NCI-H1048 (cell line): ENCODE measurements at regions not wholly inside any gene's neighbourhood (a gene's known extent, or its start where the extent isn't known, plus 50 kb on each side); places are given as distances from the start of the nearest gene placed in this dataset.
"Not testable (repeated sequence)": the region's sequence is repeated elsewhere in the genome, so short reads cannot be mapped to it uniquely, and the experiment has no call there.

Experiments used
- DNase-seq: peaks from one replicate; lab custom pipeline; 2025; lab: John Stamatoyannopoulos, UW

GRCh38 chr12:84397263-84397662 is 515.3 kb downstream of the SLC6A15 start:
- no peak for DNase-seq

GRCh38 chr12:84391176-84391575 is 521.4 kb downstream of the SLC6A15 start:
- not testable (repeated sequence) for DNase-seq

- no peak for DNase-seq
Observed at GRCh38 chr12:84384384-84384783, 528.2 kb downstream of the SLC6A15 start.

DNA sequence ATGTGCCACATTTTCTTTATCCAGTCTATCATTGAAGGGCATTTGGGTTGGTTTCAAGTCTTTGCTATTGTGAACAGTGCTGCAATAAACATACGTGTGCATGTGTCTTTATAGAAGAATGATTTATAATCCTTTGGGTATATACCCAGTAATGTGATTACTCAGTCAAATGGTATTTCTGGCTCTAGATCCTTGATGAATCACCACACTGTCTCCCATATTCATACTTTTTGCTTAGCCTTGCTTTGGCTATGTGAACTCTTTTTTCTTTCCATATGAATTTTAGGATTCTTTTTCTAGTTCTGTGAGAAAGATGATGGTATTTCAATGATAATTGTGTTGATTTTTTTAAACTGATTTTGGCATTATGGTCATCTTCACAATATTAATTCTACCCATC is 530.1 kb downstream of the SLC6A15 start:
- DNase-seq = not testable (repeated sequence)

GRCh38 chr12:84376320-84376719 is 536.3 kb downstream of the SLC6A15 start:
- DNase-seq = no peak

GRCh38 chr12:84375449-84376170 is 537.0 kb downstream of the SLC6A15 start:
- no peak for DNase-seq

- DNase-seq = no peak
Observed at GRCh38 chr12:84362552-84362897, 550.1 kb downstream of the SLC6A15 start.

GRCh38 chr12:84361651-84362551 is 550.7 kb downstream of the SLC6A15 start:
- DNase-seq = no peak

DNA sequence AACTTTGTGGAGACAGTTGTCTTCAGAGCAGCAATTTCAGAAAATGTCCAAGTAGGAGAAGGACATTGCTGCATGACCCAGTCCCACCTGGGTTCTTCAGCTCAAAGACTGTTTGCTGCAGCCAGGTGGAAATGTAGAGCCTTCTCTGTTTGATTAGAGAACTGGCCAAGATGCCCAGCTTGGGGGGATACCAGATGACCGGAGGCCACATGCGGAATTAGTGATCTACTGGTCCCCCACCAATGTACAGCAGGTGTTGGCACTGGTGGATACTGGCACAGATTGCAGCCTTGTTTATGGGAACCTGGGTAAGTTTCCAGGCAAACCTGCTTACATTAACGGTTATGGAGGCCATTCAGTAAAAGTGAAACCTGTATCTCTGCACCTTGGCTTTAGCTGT is 555.3 kb downstream of the SLC6A15 start:
- no peak for DNase-seq

- DNase-seq = no peak
Observed at GRCh38 chr12:84356224-84356623, 556.4 kb downstream of the SLC6A15 start.

GRCh38 chr12:84355561-84355960 is 557.0 kb downstream of the SLC6A15 start:
- DNase-seq = no peak

DNA sequence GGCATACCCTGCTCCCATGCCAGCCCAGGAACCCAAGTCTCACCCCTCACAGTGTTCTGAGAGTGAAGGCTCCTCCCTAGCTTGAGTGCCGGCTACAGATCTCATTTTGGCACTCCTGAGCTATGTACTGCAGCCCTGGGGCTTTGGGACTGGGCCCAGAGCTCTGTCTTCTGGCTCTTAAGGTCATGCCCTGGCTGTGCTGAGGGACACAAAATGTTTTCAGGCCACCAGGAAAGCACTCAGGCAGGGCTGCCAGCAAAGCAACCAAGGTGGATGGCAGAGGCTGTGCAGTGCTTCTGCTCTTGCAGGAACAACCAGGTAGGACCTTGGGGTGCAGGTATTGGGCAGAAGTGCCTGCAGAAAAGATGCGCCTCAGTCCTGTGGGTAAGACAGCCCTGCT is 564.0 kb downstream of the SLC6A15 start:
- DNase-seq = no peak

DNA sequence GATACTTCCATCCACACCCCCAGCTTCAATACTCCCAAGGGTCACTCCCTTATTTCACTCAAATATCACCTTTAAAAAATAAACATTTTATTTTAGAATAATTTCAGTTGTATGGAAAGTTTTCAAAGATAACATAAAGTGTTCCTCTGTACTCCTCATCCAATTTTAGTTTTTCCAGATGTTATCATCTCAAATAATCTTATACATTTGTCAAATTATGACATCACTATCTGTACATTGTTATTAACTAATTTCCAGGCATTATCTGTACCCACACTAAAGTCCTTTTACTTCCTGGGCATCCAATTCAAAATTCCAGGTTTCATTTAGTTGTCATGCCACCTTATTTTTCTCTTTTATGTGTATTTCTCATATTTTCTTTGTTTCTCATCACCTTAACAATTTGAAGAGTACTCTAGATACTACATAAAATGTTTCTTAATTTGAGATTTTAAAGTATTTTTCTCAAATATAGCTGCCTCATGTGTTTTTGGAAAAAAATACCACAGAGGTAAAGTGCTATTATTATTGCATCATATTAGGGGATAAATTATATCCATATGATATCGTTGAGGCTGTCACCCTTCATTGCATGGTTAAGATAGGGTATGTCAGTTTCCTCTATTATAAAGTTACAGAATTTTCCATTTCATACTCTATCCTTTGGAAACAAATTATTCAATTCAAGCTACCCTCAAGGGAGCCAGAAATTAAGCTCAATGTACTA is 571.0 kb downstream of the SLC6A15 start:
- no peak for DNase-seq

DNA sequence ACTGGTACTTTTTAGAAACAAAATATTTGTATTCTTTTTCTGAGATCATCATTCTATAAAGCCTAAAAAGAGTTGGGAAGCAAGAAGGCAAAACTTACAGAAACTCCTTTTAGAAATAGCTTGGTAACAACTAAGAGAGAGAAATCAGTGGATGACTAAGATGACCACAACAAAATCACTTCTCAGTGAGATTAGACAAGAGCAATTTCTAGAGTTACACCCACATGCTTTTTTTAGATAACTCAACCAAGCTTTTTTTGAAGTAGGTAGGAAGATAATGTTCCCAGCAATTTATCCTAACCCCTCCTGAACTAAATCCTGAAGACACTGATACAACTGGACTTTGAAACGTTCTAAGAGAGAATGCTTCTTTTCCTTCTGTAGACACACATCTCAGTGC is 576.4 kb downstream of the SLC6A15 start:
- no peak for DNase-seq

DNA sequence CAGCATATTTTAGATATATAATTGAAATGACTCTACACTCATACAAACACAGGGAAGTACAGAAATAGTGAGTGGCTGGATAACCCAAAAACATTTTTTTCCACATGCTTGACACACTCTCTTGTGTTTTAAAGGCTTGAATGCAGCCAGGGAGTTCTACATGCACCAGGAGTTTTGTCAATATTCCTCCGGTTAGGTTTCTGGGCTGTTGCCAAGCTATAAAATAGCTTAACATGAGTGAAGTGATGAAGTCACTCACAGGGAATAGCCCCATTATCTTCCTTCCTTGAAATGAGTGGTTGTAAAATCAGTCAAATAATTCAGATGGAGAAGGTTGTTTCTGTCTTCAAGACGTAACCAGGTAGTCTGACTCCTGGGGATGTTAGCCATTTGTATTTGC is 582.7 kb downstream of the SLC6A15 start:
- no peak for DNase-seq

- DNase-seq = no peak
Observed at GRCh38 chr12:84315926-84316325, 596.7 kb downstream of the SLC6A15 start.

DNA sequence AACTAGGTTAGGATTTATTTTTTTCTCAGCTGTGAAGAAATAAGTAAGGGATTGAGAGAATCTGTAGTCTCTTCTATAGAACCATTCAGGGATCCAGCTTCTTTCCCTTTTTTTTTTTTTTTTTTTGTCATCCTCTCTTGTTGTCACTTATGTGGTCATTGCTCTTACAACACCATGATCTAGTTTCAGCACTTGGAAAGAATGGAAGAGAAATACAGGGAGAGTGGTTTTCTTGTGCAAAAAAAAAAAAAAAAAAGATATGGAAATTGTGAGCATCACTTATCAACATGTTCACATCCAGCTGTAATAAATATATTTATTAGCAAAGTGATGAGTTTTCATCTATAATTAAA is 599.3 kb downstream of the SLC6A15 start:
- no peak for DNase-seq

DNA sequence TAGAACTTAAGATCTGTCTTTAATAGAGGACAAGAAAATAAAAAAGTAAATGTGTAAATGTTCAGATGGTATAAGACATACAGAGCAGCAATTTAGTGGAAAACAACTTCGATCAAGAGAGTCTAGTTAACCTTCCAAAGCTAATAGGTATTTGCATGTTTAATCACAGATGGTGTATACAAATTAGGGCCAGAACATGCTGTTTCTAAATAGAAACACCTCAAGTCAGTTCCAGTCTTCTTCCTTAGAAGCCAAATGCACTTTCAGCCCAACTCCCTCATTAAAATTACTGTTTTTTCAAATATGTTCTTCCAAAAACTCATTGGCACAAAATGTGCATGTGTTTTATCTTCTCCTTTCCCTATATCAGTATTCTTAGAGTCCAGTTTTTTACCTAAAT is 604.4 kb downstream of the SLC6A15 start:
- no peak for DNase-seq

GRCh38 chr12:84305144-84305543 is 607.5 kb downstream of the SLC6A15 start:
- DNase-seq = no peak

DNA sequence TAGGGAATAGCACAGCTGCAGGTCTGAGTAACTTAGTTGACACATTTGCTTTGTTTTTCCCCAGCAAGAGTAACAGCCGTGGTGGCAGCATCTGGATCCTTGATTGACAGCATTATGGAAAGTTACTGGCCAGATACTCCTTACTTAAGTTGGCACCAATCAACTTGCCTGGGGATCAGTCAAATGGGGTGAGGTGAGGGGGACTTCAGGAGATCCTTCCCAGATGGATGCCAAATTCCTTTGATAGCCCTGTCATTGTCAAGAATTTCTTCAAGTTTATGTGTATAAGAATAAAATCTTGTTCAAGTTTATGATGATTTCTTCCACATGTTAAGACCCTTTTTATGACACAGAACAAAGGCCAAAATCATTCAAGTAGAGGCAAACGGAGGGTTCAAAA is 618.4 kb downstream of the SLC6A15 start:
- DNase-seq = no peak

- DNase-seq = no peak
Observed at GRCh38 chr12:84290168-84290567, 622.4 kb downstream of the SLC6A15 start.

- no peak for DNase-seq
Observed at GRCh38 chr12:84277986-84278385, 634.6 kb downstream of the SLC6A15 start.

DNA sequence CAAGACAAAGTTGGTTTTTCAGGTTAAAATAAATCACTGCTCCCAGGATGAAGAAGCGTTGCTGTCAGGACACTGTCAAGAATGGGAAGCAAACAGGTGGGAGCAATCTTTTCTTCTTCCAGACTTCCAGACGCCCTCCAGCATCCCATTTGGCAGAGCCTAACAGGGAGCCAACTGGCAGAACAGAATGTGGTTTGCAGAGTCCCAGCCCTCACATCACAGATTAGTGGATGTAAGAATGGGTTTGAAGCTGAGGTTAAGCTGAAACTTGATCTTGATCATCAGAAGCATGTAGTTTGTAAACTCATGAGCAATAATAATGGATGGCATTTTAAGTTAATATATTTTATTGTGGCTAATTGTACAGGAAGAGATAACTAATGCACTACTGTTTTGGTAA is 636.4 kb downstream of the SLC6A15 start:
- DNase-seq = no peak
